ENCODE measurements at regions not wholly inside any gene's neighbourhood (a gene's known extent, or its start where the extent isn't known, plus 50 kb on each side); places are given as distances from the start of the nearest gene placed in this dataset.
"Not testable (repeated sequence)": the region's sequence is repeated elsewhere in the genome, so short reads cannot be mapped to it uniquely, and the experiment has no call there.

- H3K4me3 ChIP-seq (ENCODE audit: low read depth, low read length), result no peak overlapping the region
- no peak for TF ChIP-seq CTCF (conservative IDR thresholded peaks at IDR 0.05; ENCODE audit: low read depth, low read length)
- no peak for DNase-seq (ENCODE audit: low read depth)
These were observed 257.4 kb upstream of the ATXN7L3B start for GRCh38 chr12:74280156-74280655.

- not testable (repeated sequence) for DNase-seq (ENCODE audit: low read depth); H3K4me3 ChIP-seq (ENCODE audit: low read depth, low read length)
These were observed 256.0 kb upstream of the ATXN7L3B start for GRCh38 chr12:74281401-74282180.

- no peak for DNase-seq (ENCODE audit: low read depth)
- no peak for TF ChIP-seq CTCF (conservative IDR thresholded peaks at IDR 0.05; ENCODE audit: low read depth, low read length)
- H3K4me3 ChIP-seq (ENCODE audit: low read depth, low read length), result no peak overlapping the region
These were observed 254.0 kb upstream of the ATXN7L3B start for GRCh38 chr12:74283646-74284045.

GRCh38 chr12:74285773-74286172 is 251.9 kb upstream of the ATXN7L3B start:
- no peak for DNase-seq (ENCODE audit: low read depth)
- no peak for TF ChIP-seq CTCF (conservative IDR thresholded peaks at IDR 0.05; ENCODE audit: low read depth, low read length)
- no peak overlapping the region for H3K4me3 ChIP-seq (ENCODE audit: low read depth, low read length)

GRCh38 chr12:74286254-74286653 is 251.4 kb upstream of the ATXN7L3B start:
- H3K4me3 ChIP-seq (ENCODE audit: low read depth, low read length), result no peak overlapping the region
- DNase-seq (ENCODE audit: low read depth), result no peak
- no peak for TF ChIP-seq CTCF (conservative IDR thresholded peaks at IDR 0.05; ENCODE audit: low read depth, low read length)

- DNase-seq (ENCODE audit: low read depth), result no peak
- H3K4me3 ChIP-seq (ENCODE audit: low read depth, low read length), result no peak overlapping the region
- TF ChIP-seq CTCF (conservative IDR thresholded peaks at IDR 0.05; ENCODE audit: low read depth, low read length), result no peak
These were observed 245.1 kb upstream of the ATXN7L3B start for GRCh38 chr12:74292351-74293194.

GRCh38 chr12:74293689-74294131 is 243.9 kb upstream of the ATXN7L3B start:
- no peak overlapping the region for H3K4me3 ChIP-seq (ENCODE audit: low read depth, low read length)
- no peak for DNase-seq (ENCODE audit: low read depth)
- no peak for TF ChIP-seq CTCF (conservative IDR thresholded peaks at IDR 0.05; ENCODE audit: low read depth, low read length)
